GM12878 (cell line): ENCODE measurements at regions not wholly inside any gene's neighbourhood (a gene's known extent, or its start where the extent isn't known, plus 50 kb on each side); places are given as distances from the start of the nearest gene placed in this dataset.

ENCODE experiments used
- POU2F2 ChIP-seq: IDR thresholded peaks from 3 replicates; pipeline ENCODE4 v1.6.1; 2011; ENCODE audit warnings: low read depth, mild to moderate bottlenecking, low read length, borderline replicate concordance
- TF ChIP-seq, protein P1 (sequence below): fragments of 450-650 bp; formaldehyde crosslinking; IDR thresholded peaks from 2 replicates; pipeline ENCODE4 v1.4.0; 2020; ENCODE audit warnings: mild to moderate bottlenecking, moderate library complexity
- TF ChIP-seq, protein P2 (sequence below): fragments of 450-650 bp; IDR thresholded peaks from 2 replicates; pipeline ENCODE4 v1.6.1; 2014; ENCODE audit warnings: mild to moderate bottlenecking
- TF ChIP-seq, protein P3 (sequence below): fragments of 450-650 bp; IDR thresholded peaks from 2 replicates; pipeline ENCODE4 v1.6.1; 2017; ENCODE audit warnings: mild to moderate bottlenecking, moderate library complexity

DNA sequence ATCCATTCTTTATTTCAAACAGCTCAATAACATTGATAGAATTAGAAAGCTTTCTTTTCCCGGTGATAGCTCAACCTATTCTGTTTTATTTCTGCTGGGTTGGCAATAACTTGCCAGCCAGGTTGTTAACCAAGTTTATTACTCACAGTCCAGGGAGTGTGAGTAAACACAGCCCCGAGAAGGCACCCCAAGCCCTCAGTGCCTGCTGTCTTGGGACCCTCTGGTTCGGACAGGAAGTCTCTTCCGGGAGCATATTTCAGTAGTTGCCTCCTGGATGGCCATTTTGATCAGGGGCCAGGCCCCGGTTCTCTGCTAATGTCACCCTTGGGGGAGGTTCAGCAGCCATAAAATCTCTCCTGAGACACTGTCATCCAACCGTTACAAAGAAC, 176.8 kb downstream of the INO80D start (continued):
- no peak for TF ChIP-seq POU2F2
- TF ChIP-seq, protein P1, sequence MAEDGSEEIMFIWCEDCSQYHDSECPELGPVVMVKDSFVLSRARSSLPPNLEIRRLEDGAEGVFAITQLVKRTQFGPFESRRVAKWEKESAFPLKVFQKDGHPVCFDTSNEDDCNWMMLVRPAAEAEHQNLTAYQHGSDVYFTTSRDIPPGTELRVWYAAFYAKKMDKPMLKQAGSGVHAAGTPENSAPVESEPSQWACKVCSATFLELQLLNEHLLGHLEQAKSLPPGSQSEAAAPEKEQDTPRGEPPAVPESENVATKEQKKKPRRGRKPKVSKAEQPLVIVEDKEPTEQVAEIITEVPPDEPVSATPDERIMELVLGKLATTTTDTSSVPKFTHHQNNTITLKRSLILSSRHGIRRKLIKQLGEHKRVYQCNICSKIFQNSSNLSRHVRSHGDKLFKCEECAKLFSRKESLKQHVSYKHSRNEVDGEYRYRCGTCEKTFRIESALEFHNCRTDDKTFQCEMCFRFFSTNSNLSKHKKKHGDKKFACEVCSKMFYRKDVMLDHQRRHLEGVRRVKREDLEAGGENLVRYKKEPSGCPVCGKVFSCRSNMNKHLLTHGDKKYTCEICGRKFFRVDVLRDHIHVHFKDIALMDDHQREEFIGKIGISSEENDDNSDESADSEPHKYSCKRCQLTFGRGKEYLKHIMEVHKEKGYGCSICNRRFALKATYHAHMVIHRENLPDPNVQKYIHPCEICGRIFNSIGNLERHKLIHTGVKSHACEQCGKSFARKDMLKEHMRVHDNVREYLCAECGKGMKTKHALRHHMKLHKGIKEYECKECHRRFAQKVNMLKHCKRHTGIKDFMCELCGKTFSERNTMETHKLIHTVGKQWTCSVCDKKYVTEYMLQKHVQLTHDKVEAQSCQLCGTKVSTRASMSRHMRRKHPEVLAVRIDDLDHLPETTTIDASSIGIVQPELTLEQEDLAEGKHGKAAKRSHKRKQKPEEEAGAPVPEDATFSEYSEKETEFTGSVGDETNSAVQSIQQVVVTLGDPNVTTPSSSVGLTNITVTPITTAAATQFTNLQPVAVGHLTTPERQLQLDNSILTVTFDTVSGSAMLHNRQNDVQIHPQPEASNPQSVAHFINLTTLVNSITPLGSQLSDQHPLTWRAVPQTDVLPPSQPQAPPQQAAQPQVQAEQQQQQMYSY (CRISPR knock-in tag), result no peak
- TF ChIP-seq, protein P2, sequence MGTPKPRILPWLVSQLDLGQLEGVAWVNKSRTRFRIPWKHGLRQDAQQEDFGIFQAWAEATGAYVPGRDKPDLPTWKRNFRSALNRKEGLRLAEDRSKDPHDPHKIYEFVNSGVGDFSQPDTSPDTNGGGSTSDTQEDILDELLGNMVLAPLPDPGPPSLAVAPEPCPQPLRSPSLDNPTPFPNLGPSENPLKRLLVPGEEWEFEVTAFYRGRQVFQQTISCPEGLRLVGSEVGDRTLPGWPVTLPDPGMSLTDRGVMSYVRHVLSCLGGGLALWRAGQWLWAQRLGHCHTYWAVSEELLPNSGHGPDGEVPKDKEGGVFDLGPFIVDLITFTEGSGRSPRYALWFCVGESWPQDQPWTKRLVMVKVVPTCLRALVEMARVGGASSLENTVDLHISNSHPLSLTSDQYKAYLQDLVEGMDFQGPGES, result no peak
- TF ChIP-seq, protein P3, sequence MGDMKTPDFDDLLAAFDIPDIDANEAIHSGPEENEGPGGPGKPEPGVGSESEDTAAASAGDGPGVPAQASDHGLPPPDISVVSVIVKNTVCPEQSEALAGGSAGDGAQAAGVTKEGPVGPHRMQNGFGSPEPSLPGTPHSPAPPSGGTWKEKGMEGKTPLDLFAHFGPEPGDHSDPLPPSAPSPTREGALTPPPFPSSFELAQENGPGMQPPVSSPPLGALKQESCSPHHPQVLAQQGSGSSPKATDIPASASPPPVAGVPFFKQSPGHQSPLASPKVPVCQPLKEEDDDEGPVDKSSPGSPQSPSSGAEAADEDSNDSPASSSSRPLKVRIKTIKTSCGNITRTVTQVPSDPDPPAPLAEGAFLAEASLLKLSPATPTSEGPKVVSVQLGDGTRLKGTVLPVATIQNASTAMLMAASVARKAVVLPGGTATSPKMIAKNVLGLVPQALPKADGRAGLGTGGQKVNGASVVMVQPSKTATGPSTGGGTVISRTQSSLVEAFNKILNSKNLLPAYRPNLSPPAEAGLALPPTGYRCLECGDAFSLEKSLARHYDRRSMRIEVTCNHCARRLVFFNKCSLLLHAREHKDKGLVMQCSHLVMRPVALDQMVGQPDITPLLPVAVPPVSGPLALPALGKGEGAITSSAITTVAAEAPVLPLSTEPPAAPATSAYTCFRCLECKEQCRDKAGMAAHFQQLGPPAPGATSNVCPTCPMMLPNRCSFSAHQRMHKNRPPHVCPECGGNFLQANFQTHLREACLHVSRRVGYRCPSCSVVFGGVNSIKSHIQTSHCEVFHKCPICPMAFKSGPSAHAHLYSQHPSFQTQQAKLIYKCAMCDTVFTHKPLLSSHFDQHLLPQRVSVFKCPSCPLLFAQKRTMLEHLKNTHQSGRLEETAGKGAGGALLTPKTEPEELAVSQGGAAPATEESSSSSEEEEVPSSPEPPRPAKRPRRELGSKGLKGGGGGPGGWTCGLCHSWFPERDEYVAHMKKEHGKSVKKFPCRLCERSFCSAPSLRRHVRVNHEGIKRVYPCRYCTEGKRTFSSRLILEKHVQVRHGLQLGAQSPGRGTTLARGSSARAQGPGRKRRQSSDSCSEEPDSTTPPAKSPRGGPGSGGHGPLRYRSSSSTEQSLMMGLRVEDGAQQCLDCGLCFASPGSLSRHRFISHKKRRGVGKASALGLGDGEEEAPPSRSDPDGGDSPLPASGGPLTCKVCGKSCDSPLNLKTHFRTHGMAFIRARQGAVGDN, result no peak
- TF ChIP-seq, all 136 proteins: peak for 0
